C4-2B (cell line): ENCODE measurements at regions not wholly inside any gene's neighbourhood (a gene's known extent, or its start where the extent isn't known, plus 50 kb on each side); places are given as distances from the start of the nearest gene placed in this dataset.

Source experiments
- ZFX ChIP-seq: fragments of 450-650 bp; IDR thresholded peaks from 2 replicates; pipeline ENCODE4 v1.6.1; 2017
- TF ChIP-seq, protein P1 (sequence below): fragments of 450-650 bp; conservative IDR thresholded peaks from 2 replicates; pipeline ENCODE4 v1.5.1; 2017; ENCODE audit warnings: mild to moderate bottlenecking

DNA sequence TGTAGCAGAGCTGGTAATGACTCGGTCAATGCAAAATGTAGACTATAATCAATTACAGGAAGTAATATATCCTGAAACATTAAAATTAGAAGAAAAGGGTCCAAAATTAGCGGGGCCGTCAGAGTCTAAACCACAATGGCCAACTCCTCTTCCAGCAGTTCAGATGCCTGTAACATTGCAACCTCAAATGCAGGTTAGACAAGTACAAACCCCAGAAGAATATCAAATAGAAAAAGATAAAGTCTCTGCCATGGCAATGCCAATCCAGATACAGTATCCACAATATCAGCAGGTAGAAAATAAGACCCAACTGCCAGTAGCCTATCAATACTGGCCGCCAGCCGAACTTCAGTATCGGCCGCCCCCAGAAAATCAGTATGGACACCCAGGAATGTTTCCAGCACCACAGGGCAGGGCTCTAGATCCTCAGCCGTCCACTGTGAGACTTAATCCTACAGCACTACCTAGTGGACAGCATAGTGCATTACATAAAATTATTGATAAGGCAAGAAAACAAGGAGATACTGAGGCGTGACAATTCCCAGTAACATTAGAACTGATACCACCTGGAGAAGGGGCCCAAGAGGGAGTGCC lies 158.4 kb downstream of the GPX5 start:
- TF ChIP-seq, protein P1, sequence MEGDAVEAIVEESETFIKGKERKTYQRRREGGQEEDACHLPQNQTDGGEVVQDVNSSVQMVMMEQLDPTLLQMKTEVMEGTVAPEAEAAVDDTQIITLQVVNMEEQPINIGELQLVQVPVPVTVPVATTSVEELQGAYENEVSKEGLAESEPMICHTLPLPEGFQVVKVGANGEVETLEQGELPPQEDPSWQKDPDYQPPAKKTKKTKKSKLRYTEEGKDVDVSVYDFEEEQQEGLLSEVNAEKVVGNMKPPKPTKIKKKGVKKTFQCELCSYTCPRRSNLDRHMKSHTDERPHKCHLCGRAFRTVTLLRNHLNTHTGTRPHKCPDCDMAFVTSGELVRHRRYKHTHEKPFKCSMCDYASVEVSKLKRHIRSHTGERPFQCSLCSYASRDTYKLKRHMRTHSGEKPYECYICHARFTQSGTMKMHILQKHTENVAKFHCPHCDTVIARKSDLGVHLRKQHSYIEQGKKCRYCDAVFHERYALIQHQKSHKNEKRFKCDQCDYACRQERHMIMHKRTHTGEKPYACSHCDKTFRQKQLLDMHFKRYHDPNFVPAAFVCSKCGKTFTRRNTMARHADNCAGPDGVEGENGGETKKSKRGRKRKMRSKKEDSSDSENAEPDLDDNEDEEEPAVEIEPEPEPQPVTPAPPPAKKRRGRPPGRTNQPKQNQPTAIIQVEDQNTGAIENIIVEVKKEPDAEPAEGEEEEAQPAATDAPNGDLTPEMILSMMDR = peak; percentile 83
- no peak for TF ChIP-seq ZFX
